ENCODE measurements at regions not wholly inside any gene's neighbourhood (a gene's known extent, or its start where the extent isn't known, plus 50 kb on each side); places are given as distances from the start of the nearest gene placed in this dataset.
"Not testable (repeated sequence)": the region's sequence is repeated elsewhere in the genome, so short reads cannot be mapped to it uniquely, and the experiment has no call there.

GRCh38 chr2:8115456-8115855, 566.4 kb upstream of the ID2 start:
- no peak for DNase-seq

GRCh38 chr2:8115966-8116365, 565.9 kb upstream of the ID2 start:
- DNase-seq, result no peak

- no peak for DNase-seq
Measured at GRCh38 chr2:8116661-8117060, 565.2 kb upstream of the ID2 start.

GRCh38 chr2:8118940-8119781, 562.7 kb upstream of the ID2 start:
- DNase-seq, result no peak

GRCh38 chr2:8119782-8120505, 561.9 kb upstream of the ID2 start:
- DNase-seq, result no peak

- no peak for DNase-seq
Measured at GRCh38 chr2:8120506-8120860, 561.4 kb upstream of the ID2 start.

- DNase-seq, result no peak
Measured at GRCh38 chr2:8121022-8121825, 560.6 kb upstream of the ID2 start.

- DNase-seq, result no peak
Measured at GRCh38 chr2:8121826-8122513, 559.9 kb upstream of the ID2 start.

GRCh38 chr2:8122520-8122919, 559.3 kb upstream of the ID2 start:
- no peak for DNase-seq

- no peak for DNase-seq
Measured at GRCh38 chr2:8123464-8123863, 558.4 kb upstream of the ID2 start.

GRCh38 chr2:8125741-8126711, 555.8 kb upstream of the ID2 start:
- DNase-seq, result no peak

- DNase-seq, result no peak
Measured at GRCh38 chr2:8126783-8127182, 555.1 kb upstream of the ID2 start.

- DNase-seq, result not testable (repeated sequence)
Measured at GRCh38 chr2:8131423-8131822, 550.4 kb upstream of the ID2 start.

- DNase-seq, result no peak
Measured at GRCh38 chr2:8132351-8132831, 549.5 kb upstream of the ID2 start.

- no peak for DNase-seq
Measured at GRCh38 chr2:8132879-8133278, 549.0 kb upstream of the ID2 start.

GRCh38 chr2:8133363-8133762, 548.5 kb upstream of the ID2 start:
- no peak for DNase-seq

GRCh38 chr2:8133913-8134472, 547.9 kb upstream of the ID2 start:
- no peak for DNase-seq

- no peak for DNase-seq
Measured at GRCh38 chr2:8134473-8134932, 547.4 kb upstream of the ID2 start.

- DNase-seq, result no peak
Measured at GRCh38 chr2:8134985-8135682, 546.7 kb upstream of the ID2 start.

- no peak for DNase-seq
Measured at GRCh38 chr2:8137801-8138200, 544.1 kb upstream of the ID2 start.
